Neural progenitor cell (in vitro differentiated cells): ENCODE measurements at regions not wholly inside any gene's neighbourhood (a gene's known extent, or its start where the extent isn't known, plus 50 kb on each side); places are given as distances from the start of the nearest gene placed in this dataset.
A peak's percentile ranks its signal among the peaks of the same experiment; 100 is the strongest.

ENCODE experiments used
- DNase-seq: peaks from one replicate; pipeline ENCODE4 v3.0.0-alpha.2; 2016; ENCODE audit warnings: low spot score
- H2AFZ ChIP-seq: fragments of 200-600 bp; sonication (generic); replicated peaks from 2 replicates; pipeline ENCODE4 v1.6.1; 2016; ENCODE audit warnings: antibody characterized with exemption
- H3F3A ChIP-seq: fragments of 200-600 bp; sonication (generic); 2 replicates; pipeline ENCODE4 v1.6.1; 2016; ENCODE audit warnings: antibody characterized with exemption, low read depth
- H3K27ac ChIP-seq: fragments of 200-600 bp; sonication (generic); 2 replicates; pipeline ENCODE4 v1.5.1; 2016; ENCODE audit warnings: mild to moderate bottlenecking
- H3K27me3 ChIP-seq: fragments of 200-600 bp; sonication (generic); 2 replicates; pipeline ENCODE4 v1.6.1; 2016; ENCODE audit warnings: mild to moderate bottlenecking, moderate library complexity
- H3K36me3 ChIP-seq: fragments of 200-600 bp; sonication (generic); 2 replicates; pipeline ENCODE4 v1.5.1; 2016
- H3K4me1 ChIP-seq: fragments of 200-600 bp; sonication (generic); 2 replicates; pipeline ENCODE4 v1.6.1; 2016; ENCODE audit warnings: mixed run types
- H3K4me2 ChIP-seq: fragments of 200-600 bp; sonication (generic); 2 replicates; pipeline ENCODE4 v1.6.1; 2016
- H3K4me3 ChIP-seq: fragments of 200-600 bp; sonication (generic); 2 replicates; pipeline ENCODE4 v1.5.1; 2016
- H3K79me2 ChIP-seq: fragments of 200-600 bp; sonication (generic); 2 replicates; pipeline ENCODE4 v1.6.1; 2016; ENCODE audit warnings: low read depth
- H3K9ac ChIP-seq: fragments of 200-600 bp; sonication (generic); 2 replicates; pipeline ENCODE4 v1.6.1; 2016
- H3K9me3 ChIP-seq: fragments of 200-600 bp; sonication (generic); 2 replicates; pipeline ENCODE4 v1.5.1; 2016; ENCODE audit warnings: low read depth
- H4K20me1 ChIP-seq: fragments of 200-600 bp; sonication (generic); 2 replicates; pipeline ENCODE4 v1.6.1; 2016; ENCODE audit warnings: low read depth
- H3K27ac Mint-ChIP-seq: 3 replicates; pipeline ENCODE4 v1.8.0; 2021; ENCODE audit warnings: mixed read lengths
- H3K27me3 Mint-ChIP-seq: 2 replicates; pipeline ENCODE4 v1.8.0; 2022; ENCODE audit warnings: low read depth, mild to moderate bottlenecking, inconsistent platforms, moderate library complexity, mixed read lengths; ENCODE audit not compliant: insufficient read depth
- H3K36me3 Mint-ChIP-seq: 3 replicates; pipeline ENCODE4 v1.8.0; 2021; ENCODE audit warnings: mixed read lengths
- H3K4me1 Mint-ChIP-seq: 3 replicates; pipeline ENCODE4 v1.8.0; 2021; ENCODE audit warnings: mixed read lengths
- H3K4me3 Mint-ChIP-seq: 3 replicates; pipeline ENCODE4 v1.8.0; 2021; ENCODE audit warnings: mild to moderate bottlenecking, moderate library complexity, mixed read lengths
- H3K9me3 Mint-ChIP-seq: 3 replicates; pipeline ENCODE4 v1.8.0; 2020; ENCODE audit warnings: mixed read lengths
- EZH2 ChIP-seq: fragments of 200-600 bp; sonication (generic); IDR thresholded peaks from 2 replicates; pipeline ENCODE4 v1.6.1; 2017; ENCODE audit warnings: antibody characterized with exemption, mild to moderate bottlenecking, moderate library complexity
- EZH2phosphoT487 ChIP-seq: fragments of 200-600 bp; sonication (generic); IDR thresholded peaks from 2 replicates; pipeline ENCODE4 v1.6.1; 2017; ENCODE audit warnings: antibody characterized with exemption
- TF ChIP-seq, protein P1 (sequence below): fragments of 200-600 bp; sonication (generic); IDR thresholded peaks from 2 replicates; pipeline ENCODE4 v1.5.1; 2017; ENCODE audit warnings: antibody characterized with exemption, mild to moderate bottlenecking

DNA sequence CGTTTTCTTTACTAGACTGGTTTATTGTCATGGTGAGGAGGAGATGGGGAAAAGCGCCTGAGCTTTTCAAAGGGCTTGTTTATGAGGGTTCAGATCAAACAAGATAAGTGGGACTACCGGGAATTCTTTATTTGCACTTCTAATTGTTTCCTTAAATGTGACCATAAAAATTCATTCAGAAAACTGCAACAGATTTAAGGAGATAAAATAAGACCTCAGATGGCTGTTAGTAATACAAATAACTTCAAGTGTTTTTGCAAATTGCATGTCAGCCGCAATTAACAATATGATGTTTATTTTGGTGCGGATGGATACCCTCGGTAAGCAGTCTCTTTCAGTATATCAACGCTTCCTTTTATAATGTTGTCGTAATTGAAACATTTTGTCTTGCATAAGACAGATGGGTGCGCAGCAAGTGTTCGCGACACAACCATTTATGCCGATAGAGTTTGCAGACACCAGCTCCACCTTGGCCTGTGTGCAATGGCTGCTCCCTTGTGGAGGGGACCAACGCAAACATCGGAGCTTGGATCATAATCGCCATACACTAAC is 151.0 kb downstream of the C4orf33 start:
- Mint-ChIP-seq H3K4me3 (no peak overlapping the region), H3K36me3 (no peaks in the 10 kb centered on the region), H3K27me3 (no peaks in the 10 kb centered on the region), H3K4me1 (peaks cover 11% of the 10 kb centered on the region), H3K27ac (no peak overlapping the region), H3K9me3 (peaks cover 4% of the 10 kb centered on the region)
- H3K36me3 ChIP-seq, result no peaks in the 10 kb centered on the region
- H3F3A ChIP-seq, result no peaks in the 10 kb centered on the region
- H3K4me1 ChIP-seq, result no peaks in the 10 kb centered on the region
- no peaks in the 10 kb centered on the region for H3K9me3 ChIP-seq
- no peak for DNase-seq
- no peaks in the 10 kb centered on the region for H3K79me2 ChIP-seq
- no peak overlapping the region for H3K4me2 ChIP-seq
- no peak overlapping the region for H3K9ac ChIP-seq
- no peak overlapping the region for H3K4me3 ChIP-seq
- TF ChIP-seq, protein P1, sequence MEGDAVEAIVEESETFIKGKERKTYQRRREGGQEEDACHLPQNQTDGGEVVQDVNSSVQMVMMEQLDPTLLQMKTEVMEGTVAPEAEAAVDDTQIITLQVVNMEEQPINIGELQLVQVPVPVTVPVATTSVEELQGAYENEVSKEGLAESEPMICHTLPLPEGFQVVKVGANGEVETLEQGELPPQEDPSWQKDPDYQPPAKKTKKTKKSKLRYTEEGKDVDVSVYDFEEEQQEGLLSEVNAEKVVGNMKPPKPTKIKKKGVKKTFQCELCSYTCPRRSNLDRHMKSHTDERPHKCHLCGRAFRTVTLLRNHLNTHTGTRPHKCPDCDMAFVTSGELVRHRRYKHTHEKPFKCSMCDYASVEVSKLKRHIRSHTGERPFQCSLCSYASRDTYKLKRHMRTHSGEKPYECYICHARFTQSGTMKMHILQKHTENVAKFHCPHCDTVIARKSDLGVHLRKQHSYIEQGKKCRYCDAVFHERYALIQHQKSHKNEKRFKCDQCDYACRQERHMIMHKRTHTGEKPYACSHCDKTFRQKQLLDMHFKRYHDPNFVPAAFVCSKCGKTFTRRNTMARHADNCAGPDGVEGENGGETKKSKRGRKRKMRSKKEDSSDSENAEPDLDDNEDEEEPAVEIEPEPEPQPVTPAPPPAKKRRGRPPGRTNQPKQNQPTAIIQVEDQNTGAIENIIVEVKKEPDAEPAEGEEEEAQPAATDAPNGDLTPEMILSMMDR, result no peak
- TF ChIP-seq EZH2, result no peak
- no peak overlapping the region for H3K27ac ChIP-seq
- H3K27me3 ChIP-seq, result no peaks in the 10 kb centered on the region
- no peaks in the 10 kb centered on the region for H4K20me1 ChIP-seq
- H2AFZ ChIP-seq, result no peak overlapping the region

DNA sequence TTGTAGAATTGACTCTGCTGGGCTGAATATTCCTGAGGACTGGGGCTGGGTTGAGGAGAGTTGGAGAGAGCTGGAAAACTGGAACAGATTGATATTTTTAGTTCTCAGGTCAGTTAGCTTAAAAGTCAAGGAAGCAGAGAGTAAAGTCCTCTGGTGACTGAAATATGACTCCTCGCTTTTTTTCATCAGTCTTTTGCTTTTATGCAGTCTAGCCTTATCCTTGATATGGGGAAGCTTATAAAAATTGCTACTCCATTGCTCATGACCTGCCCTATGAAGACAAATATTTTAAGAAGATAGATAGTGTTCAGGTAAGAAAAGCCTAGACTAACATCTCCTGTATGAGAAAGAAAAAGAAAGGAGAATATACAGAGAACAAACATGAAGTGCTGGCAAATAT is 152.7 kb downstream of the C4orf33 start:
- no peaks in the 10 kb centered on the region for H3K27me3 Mint-ChIP-seq
- no peak overlapping the region for H3K9ac ChIP-seq
- H2AFZ ChIP-seq, result no peak overlapping the region
- no peaks in the 10 kb centered on the region for H3K36me3 Mint-ChIP-seq
- no peaks in the 10 kb centered on the region for H4K20me1 ChIP-seq
- no peak for DNase-seq
- no peak overlapping the region for H3K27ac ChIP-seq
- H3K9me3 ChIP-seq, result no peaks in the 10 kb centered on the region
- H3K4me3 ChIP-seq, result no peak overlapping the region
- H3F3A ChIP-seq, result no peaks in the 10 kb centered on the region
- peaks cover 11% of the 10 kb centered on the region for H3K4me1 Mint-ChIP-seq
- TF ChIP-seq EZH2phosphoT487 (no peak), EZH2 (no peak)
- TF ChIP-seq, protein P1, result no peak
- no peaks in the 10 kb centered on the region for H3K79me2 ChIP-seq
- no peak overlapping the region for H3K4me3 Mint-ChIP-seq
- H3K27me3 ChIP-seq, result no peaks in the 10 kb centered on the region
- no peaks in the 10 kb centered on the region for H3K36me3 ChIP-seq
- H3K4me1 ChIP-seq, result no peaks in the 10 kb centered on the region
- H3K4me2 ChIP-seq, result no peak overlapping the region
- peak overlapping the region; percentile 21 for H3K27ac Mint-ChIP-seq
- H3K9me3 Mint-ChIP-seq, result peaks cover 4% of the 10 kb centered on the region

DNA sequence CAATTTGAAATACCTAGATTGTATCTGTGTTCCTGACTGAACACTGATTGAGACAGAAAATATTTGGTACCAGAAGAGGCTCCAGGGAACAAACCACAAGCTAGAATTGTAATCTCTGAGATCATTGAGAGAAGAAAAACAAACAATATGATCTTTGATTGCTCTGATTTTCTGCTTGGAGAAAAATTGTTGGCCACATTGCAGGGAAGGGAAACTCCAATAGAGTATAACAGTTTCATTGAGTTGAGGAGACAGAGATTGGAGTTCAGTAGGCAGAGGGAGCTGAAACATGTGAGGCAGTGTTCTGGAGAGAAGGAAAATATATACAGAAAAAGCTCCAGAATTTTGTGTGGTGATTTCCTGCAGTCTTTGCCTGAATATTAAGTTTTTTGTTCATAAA is 158.2 kb downstream of the C4orf33 start:
- H3K4me3 ChIP-seq, result no peak overlapping the region
- no peaks in the 10 kb centered on the region for H3K4me1 Mint-ChIP-seq
- no peak overlapping the region for H2AFZ ChIP-seq
- no peak overlapping the region for H3K4me2 ChIP-seq
- H3K9me3 ChIP-seq, result no peaks in the 10 kb centered on the region
- peaks cover 5% of the 10 kb centered on the region for H3K9me3 Mint-ChIP-seq
- no peaks in the 10 kb centered on the region for H3F3A ChIP-seq
- no peak for TF ChIP-seq EZH2
- TF ChIP-seq, protein P1, result no peak
- no peak for TF ChIP-seq EZH2phosphoT487
- no peaks in the 10 kb centered on the region for H3K27me3 ChIP-seq
- no peaks in the 10 kb centered on the region for H3K36me3 Mint-ChIP-seq
- H3K36me3 ChIP-seq, result no peaks in the 10 kb centered on the region
- H3K27me3 Mint-ChIP-seq, result peaks cover 2% of the 10 kb centered on the region
- no peaks in the 10 kb centered on the region for H4K20me1 ChIP-seq
- no peak overlapping the region for H3K27ac Mint-ChIP-seq
- H3K27ac ChIP-seq, result no peak overlapping the region
- H3K9ac ChIP-seq, result no peak overlapping the region
- no peaks in the 10 kb centered on the region for H3K79me2 ChIP-seq
- no peak overlapping the region for H3K4me3 Mint-ChIP-seq
- DNase-seq, result no peak
- H3K4me1 ChIP-seq, result no peaks in the 10 kb centered on the region
